Astrocyte (in vitro differentiated cells and primary cell): ENCODE measurements at regions not wholly inside any gene's neighbourhood (a gene's known extent, or its start where the extent isn't known, plus 50 kb on each side); places are given as distances from the start of the nearest gene placed in this dataset.

ENCODE experiments used
- DNase-seq: peaks from one replicate; pipeline ENCODE4 v3.0.0-alpha.2; 2010; ENCODE audit warnings: low read depth
- FAIRE-seq: peaks from 2 replicates; lab custom pipeline; 2011; peaks lifted over from hg19 to GRCh38; lab: Jason Lieb, UNC
- H2AFZ ChIP-seq: 2 replicates; pipeline ENCODE4 v1.6.0; 2012; ENCODE audit warnings: low read depth, low read length, inconsistent platforms
- H3K27ac ChIP-seq: 2 replicates; pipeline ENCODE4 v1.5.1; 2011; ENCODE audit warnings: low read depth, low read length, inconsistent platforms
- H3K27me3 ChIP-seq: 2 replicates; pipeline ENCODE4 v1.6.0; 2011; ENCODE audit warnings: low read length, inconsistent platforms; ENCODE audit not compliant: insufficient read depth
- H3K36me3 ChIP-seq: 2 replicates; pipeline ENCODE4 v1.5.1; 2011; ENCODE audit warnings: low read length, inconsistent platforms; ENCODE audit not compliant: insufficient read depth
- H3K4me1 ChIP-seq: 2 replicates; pipeline ENCODE4 v1.5.1; 2011; ENCODE audit warnings: low read length, inconsistent platforms; ENCODE audit not compliant: insufficient read depth
- H3K4me2 ChIP-seq: 2 replicates; pipeline ENCODE4 v1.6.0; 2012; ENCODE audit warnings: low read length, inconsistent platforms
- H3K4me3 ChIP-seq: 2 replicates; pipeline ENCODE4 v1.5.1; 2011; ENCODE audit warnings: low read depth, mild to moderate bottlenecking, low read length, inconsistent platforms; ENCODE audit not compliant: insufficient read depth
- H3K79me2 ChIP-seq: 2 replicates; pipeline ENCODE4 v1.6.0; 2012; ENCODE audit warnings: mild to moderate bottlenecking, low read length, inconsistent platforms; ENCODE audit not compliant: insufficient read depth
- H3K9ac ChIP-seq: 2 replicates; pipeline ENCODE4 v1.6.0; 2012; ENCODE audit warnings: mild to moderate bottlenecking, low read length, inconsistent platforms
- H3K9me3 ChIP-seq: 2 replicates; pipeline ENCODE4 v1.5.1; 2012; ENCODE audit warnings: low read depth, mild to moderate bottlenecking, low read length, inconsistent platforms; ENCODE audit not compliant: insufficient read depth
- H4K20me1 ChIP-seq: 2 replicates; pipeline ENCODE4 v1.6.0; 2012; ENCODE audit warnings: low read length, inconsistent platforms; ENCODE audit not compliant: insufficient read depth
- H3K27ac Mint-ChIP-seq: one replicate; pipeline ENCODE4 v1.8.0; 2021; ENCODE audit warnings: mild to moderate bottlenecking, mixed read lengths; ENCODE audit not compliant: unreplicated experiment
- H3K27me3 Mint-ChIP-seq: one replicate; pipeline ENCODE4 v1.8.0; 2021; ENCODE audit warnings: low read depth, mixed read lengths; ENCODE audit not compliant: unreplicated experiment
- H3K36me3 Mint-ChIP-seq: one replicate; pipeline ENCODE4 v1.8.0; 2021; ENCODE audit warnings: low read depth, mixed read lengths; ENCODE audit not compliant: unreplicated experiment
- H3K4me1 Mint-ChIP-seq: one replicate; pipeline ENCODE4 v1.8.0; 2021; ENCODE audit warnings: low read depth, mixed read lengths; ENCODE audit not compliant: unreplicated experiment
- H3K4me3 Mint-ChIP-seq: one replicate; pipeline ENCODE4 v1.8.0; 2021; ENCODE audit warnings: mild to moderate bottlenecking, moderate library complexity, mixed read lengths; ENCODE audit not compliant: unreplicated experiment
- H3K9me3 Mint-ChIP-seq: one replicate; pipeline ENCODE4 v1.8.0; 2021; ENCODE audit warnings: mild to moderate bottlenecking, mixed read lengths; ENCODE audit not compliant: unreplicated experiment
- EZH2 ChIP-seq: IDR thresholded peaks from 2 replicates; pipeline ENCODE4 v1.6.1; 2012; ENCODE audit warnings: mild to moderate bottlenecking, low read length, inconsistent platforms; ENCODE audit not compliant: insufficient read depth
- TF ChIP-seq, protein P1 (sequence below): IDR thresholded peaks from 2 replicates; pipeline ENCODE4 v1.5.1; 2011; ENCODE audit warnings: low read depth, mild to moderate bottlenecking, inconsistent platforms, low read length, moderate library complexity; ENCODE audit not compliant: insufficient read depth

DNA sequence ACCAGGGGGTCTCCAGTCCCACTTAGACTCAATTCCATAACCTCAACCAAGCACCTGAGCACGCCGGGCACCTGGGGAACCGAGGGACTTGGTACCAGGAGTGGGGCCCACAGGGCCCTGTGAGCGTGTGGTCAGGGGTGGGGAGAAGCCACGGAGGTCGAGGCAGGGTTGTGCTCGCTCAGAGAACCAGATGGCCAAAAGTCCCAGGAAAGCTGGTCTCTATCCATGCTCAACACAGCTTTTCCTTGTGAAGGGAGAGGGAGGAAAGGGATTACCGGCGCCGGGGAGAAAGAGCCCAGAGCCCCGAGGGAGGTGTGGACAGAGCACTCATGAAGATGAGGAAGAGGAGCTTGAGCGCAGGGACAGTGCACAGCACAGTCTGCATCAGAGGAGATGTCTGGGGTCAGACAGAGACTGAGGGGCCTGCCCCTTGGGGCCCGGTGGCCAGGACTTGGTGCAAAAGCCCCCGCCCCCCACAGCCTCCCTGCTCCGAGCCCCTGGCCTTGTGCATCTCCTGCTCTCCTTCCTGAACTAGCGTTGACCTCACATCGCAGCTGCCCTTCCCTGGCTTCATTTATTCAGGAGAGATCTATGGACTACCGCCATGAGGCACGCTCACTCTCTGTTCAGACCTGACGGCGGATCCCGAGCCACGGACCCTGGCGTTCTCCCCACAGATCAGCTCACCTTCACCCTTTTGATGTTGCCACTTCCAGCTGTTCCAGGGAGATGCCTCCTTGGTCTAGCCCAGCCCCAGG is 355.4 kb upstream of the TNRC6C start:
- TF ChIP-seq EZH2: no peak
- TF ChIP-seq, protein P1, sequence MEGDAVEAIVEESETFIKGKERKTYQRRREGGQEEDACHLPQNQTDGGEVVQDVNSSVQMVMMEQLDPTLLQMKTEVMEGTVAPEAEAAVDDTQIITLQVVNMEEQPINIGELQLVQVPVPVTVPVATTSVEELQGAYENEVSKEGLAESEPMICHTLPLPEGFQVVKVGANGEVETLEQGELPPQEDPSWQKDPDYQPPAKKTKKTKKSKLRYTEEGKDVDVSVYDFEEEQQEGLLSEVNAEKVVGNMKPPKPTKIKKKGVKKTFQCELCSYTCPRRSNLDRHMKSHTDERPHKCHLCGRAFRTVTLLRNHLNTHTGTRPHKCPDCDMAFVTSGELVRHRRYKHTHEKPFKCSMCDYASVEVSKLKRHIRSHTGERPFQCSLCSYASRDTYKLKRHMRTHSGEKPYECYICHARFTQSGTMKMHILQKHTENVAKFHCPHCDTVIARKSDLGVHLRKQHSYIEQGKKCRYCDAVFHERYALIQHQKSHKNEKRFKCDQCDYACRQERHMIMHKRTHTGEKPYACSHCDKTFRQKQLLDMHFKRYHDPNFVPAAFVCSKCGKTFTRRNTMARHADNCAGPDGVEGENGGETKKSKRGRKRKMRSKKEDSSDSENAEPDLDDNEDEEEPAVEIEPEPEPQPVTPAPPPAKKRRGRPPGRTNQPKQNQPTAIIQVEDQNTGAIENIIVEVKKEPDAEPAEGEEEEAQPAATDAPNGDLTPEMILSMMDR: no peak
- H3K4me3 ChIP-seq: no peak overlapping the region
- no peaks in the 10 kb centered on the region for H3K9me3 ChIP-seq
- H3K79me2 ChIP-seq: no peaks in the 10 kb centered on the region
- Mint-ChIP-seq H3K36me3 (no peaks in the 10 kb centered on the region), H3K27ac (peak overlapping the region; percentile 10), H3K27me3 (peaks cover 36% of the 10 kb centered on the region), H3K4me1 (peaks cover 20% of the 10 kb centered on the region), H3K9me3 (peaks cover 1% of the 10 kb centered on the region), H3K4me3 (no peak overlapping the region)
- peaks cover 7% of the 10 kb centered on the region for H3K27me3 ChIP-seq
- no peak overlapping the region for H2AFZ ChIP-seq
- H3K9ac ChIP-seq: no peak overlapping the region
- no peak for DNase-seq
- H3K36me3 ChIP-seq: no peaks in the 10 kb centered on the region
- peaks cover 11% of the 10 kb centered on the region for H3K4me1 ChIP-seq
- H3K4me2 ChIP-seq: peak overlapping the region; percentile 53
- no peak overlapping the region for H3K27ac ChIP-seq
- no peaks in the 10 kb centered on the region for H4K20me1 ChIP-seq
- no peak for FAIRE-seq

DNA sequence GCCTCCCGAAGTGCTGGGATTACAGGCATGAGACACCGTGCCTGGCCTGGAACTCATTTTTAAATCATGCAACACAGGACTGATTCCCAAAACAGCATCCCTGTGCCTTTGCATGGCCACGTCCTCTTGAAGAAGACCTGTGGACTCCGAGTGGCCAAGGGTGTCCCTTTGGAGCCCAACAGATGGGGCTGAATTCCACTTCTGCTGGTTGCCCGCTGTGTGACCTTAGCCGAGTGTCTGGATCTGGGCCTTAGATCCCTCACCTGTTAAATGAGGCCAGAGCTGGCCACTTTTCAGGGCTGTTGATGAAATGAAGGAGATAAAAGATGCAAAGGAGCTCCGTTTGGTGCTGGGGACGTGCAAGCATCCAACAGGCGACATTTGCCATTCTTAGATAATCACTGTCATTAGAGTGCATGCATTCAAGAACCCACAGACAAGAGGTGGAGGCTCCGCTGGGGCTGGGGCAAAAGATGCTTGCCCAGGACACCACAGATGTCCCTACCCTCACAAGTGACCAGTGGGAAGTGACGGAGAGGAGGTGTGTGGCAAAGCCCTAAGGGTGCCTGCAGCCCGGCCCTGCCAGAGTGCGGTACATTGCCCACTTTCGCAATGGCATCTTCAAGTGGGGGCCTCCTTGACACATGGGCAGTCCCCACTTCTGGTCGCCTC is 354.1 kb upstream of the TNRC6C start:
- TF ChIP-seq, protein P1: no peak
- TF ChIP-seq EZH2: no peak
- Histone ChIP-seq H3K4me1 (peaks cover 11% of the 10 kb centered on the region), H3K9ac (no peak overlapping the region), H3K4me3 (no peak overlapping the region), H3K36me3 (no peaks in the 10 kb centered on the region), H3K9me3 (no peaks in the 10 kb centered on the region), H3K27me3 (peaks cover 9% of the 10 kb centered on the region), H4K20me1 (no peaks in the 10 kb centered on the region), H3K79me2 (no peaks in the 10 kb centered on the region), H3K4me2 (no peak overlapping the region), H3K27ac (no peak overlapping the region), H2AFZ (no peak overlapping the region)
- peaks cover 45% of the 10 kb centered on the region for H3K27me3 Mint-ChIP-seq
- H3K4me3 Mint-ChIP-seq: no peak overlapping the region
- peaks cover 20% of the 10 kb centered on the region for H3K4me1 Mint-ChIP-seq
- no peak overlapping the region for H3K27ac Mint-ChIP-seq
- no peak for DNase-seq
- peaks cover 3% of the 10 kb centered on the region for H3K9me3 Mint-ChIP-seq
- H3K36me3 Mint-ChIP-seq: no peaks in the 10 kb centered on the region
- FAIRE-seq: no peak

DNA sequence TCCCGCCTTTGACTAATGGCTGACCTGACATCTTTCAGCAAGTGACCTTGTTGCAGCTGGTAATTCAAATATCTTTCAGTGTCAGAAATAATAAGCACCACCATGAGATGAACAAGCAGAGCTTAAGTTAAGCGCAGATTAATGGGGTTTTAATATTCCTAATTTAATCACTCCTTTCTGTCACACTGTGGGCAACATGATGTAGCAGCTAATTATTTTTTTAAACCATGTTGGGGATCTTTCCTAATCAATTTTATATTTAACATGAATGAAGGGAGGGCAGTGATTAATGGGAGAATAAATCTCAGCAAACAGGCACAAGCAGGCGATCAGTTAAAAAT is 353.6 kb upstream of the TNRC6C start:
- H3K4me1 Mint-ChIP-seq: peaks cover 20% of the 10 kb centered on the region

More for the DNA sequence above, 353.6 kb upstream of the TNRC6C start:
- DNase-seq (no peak), FAIRE-seq (no peak)
- H3K36me3 Mint-ChIP-seq: no peaks in the 10 kb centered on the region
- H3K27me3 Mint-ChIP-seq: peaks cover 45% of the 10 kb centered on the region
- no peak overlapping the region for H3K27ac Mint-ChIP-seq
- H4K20me1 ChIP-seq: no peaks in the 10 kb centered on the region
- TF ChIP-seq EZH2: no peak
- TF ChIP-seq, protein P1: no peak
- no peak overlapping the region for H3K4me2 ChIP-seq
- H3K4me1 ChIP-seq: peaks cover 11% of the 10 kb centered on the region
- no peaks in the 10 kb centered on the region for H3K9me3 ChIP-seq
- no peak overlapping the region for H3K4me3 ChIP-seq
- H3K27me3 ChIP-seq: peaks cover 9% of the 10 kb centered on the region
- H3K27ac ChIP-seq: no peak overlapping the region
- H3K36me3 ChIP-seq: no peaks in the 10 kb centered on the region
- no peaks in the 10 kb centered on the region for H3K79me2 ChIP-seq
- no peak overlapping the region for H2AFZ ChIP-seq
- H3K9ac ChIP-seq: no peak overlapping the region
- H3K4me3 Mint-ChIP-seq: no peak overlapping the region
- H3K9me3 Mint-ChIP-seq: peaks cover 3% of the 10 kb centered on the region
